MM.1S (cell line): ENCODE measurements at regions not wholly inside any gene's neighbourhood (a gene's known extent, or its start where the extent isn't known, plus 50 kb on each side); places are given as distances from the start of the nearest gene placed in this dataset.

ENCODE experiments used
- DNase-seq: peaks from one replicate; pipeline ENCODE4 v3.0.0-alpha.2; 2015
- H2AFZ ChIP-seq: fragments of 300-600 bp; sonication (generic); 2 replicates; pipeline ENCODE4 v1.6.0; 2016; ENCODE audit warnings: antibody characterized with exemption, low read length
- H3F3A ChIP-seq: fragments of 300-600 bp; sonication (generic); 2 replicates; pipeline ENCODE4 v1.6.1; 2016; ENCODE audit warnings: mild to moderate bottlenecking, antibody characterized with exemption, low read length, moderate library complexity, mixed read lengths; ENCODE audit not compliant: insufficient read depth
- H3K27ac ChIP-seq: fragments of 300-600 bp; sonication (generic); 2 replicates; pipeline ENCODE4 v1.5.1; 2016; ENCODE audit warnings: mild to moderate bottlenecking, low read length
- H3K27me3 ChIP-seq: fragments of 300-600 bp; sonication (generic); replicated peaks from 2 replicates; pipeline ENCODE4 v1.6.0; 2016; ENCODE audit warnings: low read length; ENCODE audit not compliant: insufficient read depth
- H3K36me3 ChIP-seq: fragments of 300-600 bp; sonication (generic); replicated peaks from 2 replicates; pipeline ENCODE4 v1.6.1; 2016; ENCODE audit warnings: mild to moderate bottlenecking, low read length, mixed read lengths; ENCODE audit not compliant: insufficient read depth
- H3K4me1 ChIP-seq: fragments of 300-600 bp; sonication (generic); 2 replicates; pipeline ENCODE4 v1.6.1; 2016; ENCODE audit warnings: low read length, mixed read lengths
- H3K4me2 ChIP-seq: fragments of 300-600 bp; sonication (generic); 2 replicates; pipeline ENCODE4 v1.6.0; 2016; ENCODE audit warnings: low read depth, low read length
- H3K4me3 ChIP-seq: fragments of 300-600 bp; sonication (generic); 2 replicates; pipeline ENCODE4 v1.5.1; 2016; ENCODE audit warnings: low read length, mixed read lengths
- H3K79me2 ChIP-seq: fragments of 300-600 bp; sonication (generic); 2 replicates; pipeline ENCODE4 v1.6.1; 2016; ENCODE audit warnings: mixed run types, low read length, mixed read lengths
- H3K9ac ChIP-seq: fragments of 300-600 bp; sonication (generic); 2 replicates; pipeline ENCODE4 v1.6.1; 2016; ENCODE audit warnings: low read length, mixed read lengths
- H3K9me2 ChIP-seq: fragments of 300-600 bp; sonication (generic); replicated peaks from 2 replicates; pipeline ENCODE4 v1.6.1; 2016; ENCODE audit warnings: mild to moderate bottlenecking, low read length, mixed read lengths; ENCODE audit not compliant: insufficient read depth
- H3K9me3 ChIP-seq: fragments of 300-600 bp; sonication (generic); replicated peaks from 2 replicates; pipeline ENCODE4 v1.6.1; 2016; ENCODE audit warnings: mild to moderate bottlenecking, low read length, mixed read lengths; ENCODE audit not compliant: insufficient read depth
- H4K20me1 ChIP-seq: fragments of 300-600 bp; sonication (generic); 2 replicates; pipeline ENCODE4 v1.6.1; 2016; ENCODE audit warnings: mild to moderate bottlenecking, low read length, moderate library complexity, mixed read lengths; ENCODE audit not compliant: insufficient read depth
- EZH2 ChIP-seq: fragments of 300-600 bp; sonication (generic); optimal IDR thresholded peaks from 2 replicates; pipeline ENCODE3; 2017; ENCODE audit warnings: low read depth, mild to moderate bottlenecking, antibody characterized with exemption, low read length, mixed read lengths
- EZH2phosphoT487 ChIP-seq: fragments of 300-600 bp; sonication (generic); IDR thresholded peaks from 2 replicates; pipeline ENCODE4 v1.6.1; 2018; ENCODE audit warnings: antibody characterized with exemption, low read length
- TF ChIP-seq, protein P1 (sequence below): fragments of 300-600 bp; sonication (generic); IDR thresholded peaks from 2 replicates; pipeline ENCODE4 v1.5.1; 2016; ENCODE audit warnings: antibody characterized with exemption, low read length, mixed read lengths

DNA sequence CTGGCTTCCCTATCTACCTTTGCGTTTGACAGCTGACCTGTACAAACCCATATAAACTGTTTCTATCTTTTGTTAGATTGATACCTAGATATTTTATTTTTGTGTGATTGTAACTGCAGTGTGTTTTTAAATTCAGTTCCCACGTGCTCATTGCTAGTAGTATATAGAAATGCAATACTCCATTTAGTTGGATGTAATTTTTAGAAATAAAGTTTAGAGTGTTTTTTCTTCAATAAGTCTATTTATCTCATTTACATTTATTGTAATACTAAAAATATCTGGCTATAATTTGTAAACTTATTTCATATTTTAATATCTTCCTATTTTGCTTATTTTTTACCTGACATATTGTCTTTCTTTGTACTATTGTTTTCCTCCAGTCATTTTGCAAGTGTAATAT, 329.7 kb upstream of the ADARB2 start:
- no peak for TF ChIP-seq EZH2phosphoT487
- no peak for TF ChIP-seq EZH2
- TF ChIP-seq, protein P1, sequence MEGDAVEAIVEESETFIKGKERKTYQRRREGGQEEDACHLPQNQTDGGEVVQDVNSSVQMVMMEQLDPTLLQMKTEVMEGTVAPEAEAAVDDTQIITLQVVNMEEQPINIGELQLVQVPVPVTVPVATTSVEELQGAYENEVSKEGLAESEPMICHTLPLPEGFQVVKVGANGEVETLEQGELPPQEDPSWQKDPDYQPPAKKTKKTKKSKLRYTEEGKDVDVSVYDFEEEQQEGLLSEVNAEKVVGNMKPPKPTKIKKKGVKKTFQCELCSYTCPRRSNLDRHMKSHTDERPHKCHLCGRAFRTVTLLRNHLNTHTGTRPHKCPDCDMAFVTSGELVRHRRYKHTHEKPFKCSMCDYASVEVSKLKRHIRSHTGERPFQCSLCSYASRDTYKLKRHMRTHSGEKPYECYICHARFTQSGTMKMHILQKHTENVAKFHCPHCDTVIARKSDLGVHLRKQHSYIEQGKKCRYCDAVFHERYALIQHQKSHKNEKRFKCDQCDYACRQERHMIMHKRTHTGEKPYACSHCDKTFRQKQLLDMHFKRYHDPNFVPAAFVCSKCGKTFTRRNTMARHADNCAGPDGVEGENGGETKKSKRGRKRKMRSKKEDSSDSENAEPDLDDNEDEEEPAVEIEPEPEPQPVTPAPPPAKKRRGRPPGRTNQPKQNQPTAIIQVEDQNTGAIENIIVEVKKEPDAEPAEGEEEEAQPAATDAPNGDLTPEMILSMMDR = no peak
- no peaks in the 10 kb centered on the region for H4K20me1 ChIP-seq
- H3K27me3 ChIP-seq = no peaks in the 10 kb centered on the region
- no peaks in the 10 kb centered on the region for H3K4me1 ChIP-seq
- H3K36me3 ChIP-seq = no peaks in the 10 kb centered on the region
- H3F3A ChIP-seq = no peaks in the 10 kb centered on the region
- H3K4me2 ChIP-seq = no peak overlapping the region
- H3K4me3 ChIP-seq = no peak overlapping the region
- H3K9me2 ChIP-seq = no peaks in the 10 kb centered on the region
- H3K27ac ChIP-seq = no peak overlapping the region
- no peaks in the 10 kb centered on the region for H3K9me3 ChIP-seq
- no peak overlapping the region for H2AFZ ChIP-seq
- H3K9ac ChIP-seq = no peak overlapping the region
- DNase-seq = no peak
- no peaks in the 10 kb centered on the region for H3K79me2 ChIP-seq

DNA sequence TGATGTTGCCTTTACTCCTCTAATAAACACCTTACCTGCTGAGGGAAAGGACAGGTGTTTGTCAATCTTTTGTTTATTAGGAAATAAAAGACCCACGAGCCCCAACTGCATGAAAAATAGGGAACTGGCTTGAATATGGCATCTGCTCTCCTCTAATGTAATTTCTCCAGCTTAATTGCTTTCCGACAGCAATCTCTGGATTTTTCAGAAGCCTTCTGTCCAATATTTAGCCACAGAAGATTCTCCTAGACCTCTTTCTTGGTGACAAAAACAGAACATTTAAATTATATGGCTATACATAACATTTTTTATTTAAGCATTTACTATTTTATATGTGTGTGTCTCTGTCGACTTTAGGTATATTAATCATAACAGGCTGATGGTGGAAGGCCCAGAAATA, 317.4 kb upstream of the ADARB2 start:
- no peaks in the 10 kb centered on the region for H3K36me3 ChIP-seq
- H4K20me1 ChIP-seq = no peaks in the 10 kb centered on the region
- no peak overlapping the region for H3K9ac ChIP-seq
- H3F3A ChIP-seq = no peaks in the 10 kb centered on the region
- DNase-seq = no peak
- H3K4me2 ChIP-seq = no peak overlapping the region
- TF ChIP-seq EZH2phosphoT487 (no peak), EZH2 (no peak)
- TF ChIP-seq, protein P1 = no peak
- H3K9me3 ChIP-seq = no peaks in the 10 kb centered on the region
- H3K79me2 ChIP-seq = no peaks in the 10 kb centered on the region
- no peaks in the 10 kb centered on the region for H3K4me1 ChIP-seq
- H3K27me3 ChIP-seq = no peaks in the 10 kb centered on the region
- H2AFZ ChIP-seq = no peak overlapping the region
- H3K4me3 ChIP-seq = no peak overlapping the region
- H3K27ac ChIP-seq = no peak overlapping the region
- H3K9me2 ChIP-seq = no peaks in the 10 kb centered on the region

DNA sequence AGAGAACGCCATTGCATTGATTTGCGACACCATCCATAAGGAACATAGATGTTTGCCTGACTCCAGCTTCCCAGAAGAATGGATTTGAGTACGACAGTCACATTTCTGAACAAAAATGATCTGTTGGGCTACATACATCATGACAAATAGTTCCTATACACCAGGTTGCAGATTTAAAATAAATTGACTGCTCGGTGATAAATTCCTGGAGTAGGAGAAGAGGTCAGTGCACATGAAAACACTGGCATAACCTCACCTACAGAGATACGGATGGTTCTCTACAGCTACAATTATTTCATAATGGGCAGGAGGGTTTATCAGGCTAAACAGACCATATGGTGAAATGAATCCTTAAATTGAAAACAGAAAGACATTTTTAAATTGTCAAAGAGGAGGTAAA, 316.5 kb upstream of the ADARB2 start:
- TF ChIP-seq, protein P1 = no peak
- no peak for TF ChIP-seq EZH2phosphoT487
- no peak for TF ChIP-seq EZH2
- Histone ChIP-seq H3F3A (no peaks in the 10 kb centered on the region), H3K79me2 (no peaks in the 10 kb centered on the region), H3K9me2 (no peaks in the 10 kb centered on the region), H3K9ac (no peak overlapping the region), H3K27me3 (no peaks in the 10 kb centered on the region), H3K4me1 (no peaks in the 10 kb centered on the region), H3K27ac (no peak overlapping the region), H3K4me2 (no peak overlapping the region), H2AFZ (no peak overlapping the region), H3K9me3 (no peaks in the 10 kb centered on the region), H3K4me3 (no peak overlapping the region), H4K20me1 (no peaks in the 10 kb centered on the region), H3K36me3 (no peaks in the 10 kb centered on the region)
- no peak for DNase-seq
